GM21360 (cell line): ENCODE measurements at regions not wholly inside any gene's neighbourhood (a gene's known extent, or its start where the extent isn't known, plus 50 kb on each side); places are given as distances from the start of the nearest gene placed in this dataset.

Source experiments
- ATAC-seq: cut with Tn5 transposase; IDR thresholded peaks from one replicate; pipeline ENCODE4 v1.9.1; 2021; ENCODE audit warnings: mild to moderate bottlenecking, moderate library complexity; ENCODE audit not compliant: unreplicated experiment

DNA sequence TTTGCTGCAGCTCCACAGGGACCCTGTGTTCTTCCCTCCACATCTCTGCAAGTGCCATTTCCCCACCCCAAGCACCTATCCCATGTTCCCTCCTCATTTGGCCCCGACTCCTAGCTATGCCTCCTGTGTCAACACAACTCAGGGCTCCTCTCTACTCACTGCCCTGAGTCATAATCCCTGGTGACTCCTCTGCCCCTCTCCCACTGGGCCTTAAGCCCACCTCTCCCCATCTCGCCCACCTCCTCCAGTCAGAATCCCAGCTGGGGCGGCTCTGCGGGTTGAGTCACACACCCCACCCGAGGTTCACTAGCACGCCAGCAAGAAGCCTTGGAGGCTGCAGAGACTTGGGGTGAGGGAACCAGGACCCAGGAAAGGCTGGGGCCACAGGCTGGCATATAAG is 346.2 kb downstream of the FOXL1 start:
- ATAC-seq = no peak

DNA sequence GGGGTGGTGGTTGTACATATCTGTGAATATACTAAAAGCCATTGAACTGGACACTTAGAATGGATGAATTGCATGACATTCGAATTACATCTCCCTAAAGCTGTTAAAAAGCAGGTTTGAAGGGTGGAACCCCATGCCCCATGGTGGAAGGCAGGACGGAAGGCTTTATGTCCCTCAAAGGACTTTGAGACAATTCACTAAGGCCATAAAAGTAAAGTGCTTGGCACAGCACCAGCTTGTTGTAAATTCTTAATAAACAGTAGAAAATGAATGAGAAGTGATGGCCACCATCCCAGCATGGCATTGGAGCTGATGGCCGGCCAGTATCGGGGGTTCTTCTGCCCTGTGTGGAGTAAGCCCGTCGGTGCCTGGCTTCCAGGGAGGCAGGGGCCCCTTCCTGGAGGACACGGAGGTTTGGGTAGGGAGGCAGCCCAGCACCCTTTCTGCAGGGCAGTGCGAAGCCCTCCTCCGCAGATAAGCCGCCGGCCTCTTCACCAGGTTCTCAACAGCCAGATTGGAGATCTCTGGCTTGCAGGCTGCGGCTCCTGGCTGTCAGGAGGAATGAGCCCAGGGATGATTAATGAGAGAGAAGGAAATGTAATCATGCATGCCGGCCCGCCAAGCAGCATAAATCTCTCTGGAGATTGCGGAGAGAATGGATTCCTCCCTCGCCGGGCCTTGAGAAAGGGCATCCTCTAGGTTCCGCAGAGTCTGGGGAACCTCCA is 346.9 kb downstream of the FOXL1 start:
- no peak for ATAC-seq

DNA sequence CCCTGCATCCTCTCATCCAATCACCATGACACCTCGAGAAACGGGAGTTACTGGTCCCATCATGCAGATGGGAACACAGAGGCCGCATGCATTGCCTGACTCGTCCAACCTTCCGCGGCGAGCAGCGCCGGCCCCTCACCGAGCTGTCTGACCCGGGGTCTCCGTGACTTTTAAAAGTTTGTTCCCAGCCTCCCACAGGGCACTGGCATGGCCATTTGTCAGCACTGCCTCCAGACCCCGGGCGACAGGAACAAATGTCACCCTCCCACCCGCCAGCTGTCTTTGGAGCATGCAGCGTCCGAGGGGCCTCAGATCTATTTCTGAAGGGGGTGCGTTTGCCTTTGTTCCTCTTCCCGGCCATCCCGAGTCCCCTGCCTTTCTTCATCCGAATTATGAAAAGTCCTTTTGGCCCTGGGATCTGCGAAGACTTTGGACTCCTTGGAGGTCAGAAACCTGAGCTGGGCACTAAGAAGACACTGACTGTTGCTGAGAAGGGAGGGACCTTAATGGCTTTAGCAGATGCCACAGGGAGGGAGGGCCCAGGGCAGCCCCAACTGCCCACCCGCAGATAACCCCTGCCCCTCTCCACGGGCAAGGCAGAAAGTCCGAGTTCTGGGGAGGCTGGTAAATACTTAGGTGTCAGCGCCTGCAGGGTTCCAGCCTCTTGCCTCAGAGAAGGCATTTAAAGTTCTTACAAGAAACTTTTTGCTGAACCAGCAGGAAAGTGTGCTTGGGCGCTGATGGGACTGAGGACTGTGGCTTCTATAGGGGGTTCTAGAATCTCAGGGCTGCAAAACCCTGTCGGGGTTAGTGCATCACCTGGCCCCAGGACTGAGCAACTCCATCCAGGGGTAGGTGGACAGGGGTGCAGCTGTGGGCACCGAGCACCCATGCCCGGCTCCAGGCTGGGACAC is 348.1 kb downstream of the FOXL1 start:
- no peak for ATAC-seq

DNA sequence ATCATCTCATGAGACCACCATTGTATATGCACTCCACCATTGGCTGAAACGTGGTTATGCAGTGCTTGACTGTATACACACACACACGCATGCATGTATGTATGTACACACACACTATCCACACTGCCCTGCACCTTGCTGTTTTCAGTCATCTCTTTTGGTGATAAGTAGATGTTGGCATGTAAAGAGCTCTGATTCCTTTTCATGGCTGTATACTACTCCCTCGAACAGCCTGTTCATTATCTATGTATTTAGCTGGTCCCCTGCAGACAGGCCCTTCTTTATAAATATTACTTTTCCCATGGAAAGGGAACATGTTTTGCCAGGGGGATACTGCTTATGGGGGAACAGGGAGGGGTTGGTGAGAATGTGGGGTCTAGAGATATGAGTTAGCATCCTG is 349.4 kb downstream of the FOXL1 start:
- no peak for ATAC-seq

DNA sequence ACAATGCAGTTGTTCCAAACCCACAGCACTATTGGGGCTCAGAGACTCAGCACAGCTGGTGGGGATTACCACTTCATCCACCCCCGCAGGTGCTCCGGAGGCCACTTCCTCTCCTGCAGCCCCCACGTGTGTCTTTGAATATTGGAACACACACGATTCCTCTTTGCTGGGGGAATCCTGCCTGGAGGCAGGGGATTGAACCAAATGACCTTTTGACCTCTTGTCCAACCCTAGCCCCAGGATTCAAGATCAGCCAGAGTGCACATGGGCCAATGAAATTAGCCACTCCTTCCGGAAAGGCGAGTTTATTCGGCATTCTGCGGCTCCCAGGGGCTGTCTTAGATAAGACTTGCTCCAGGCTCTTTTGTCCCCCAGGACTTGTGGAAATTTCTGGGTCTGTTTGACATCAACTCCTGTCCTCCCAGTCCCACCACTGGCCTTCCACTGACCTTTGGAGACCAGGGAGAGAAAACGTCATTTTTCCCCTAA is 350.2 kb downstream of the FOXL1 start:
- no peak for ATAC-seq

DNA sequence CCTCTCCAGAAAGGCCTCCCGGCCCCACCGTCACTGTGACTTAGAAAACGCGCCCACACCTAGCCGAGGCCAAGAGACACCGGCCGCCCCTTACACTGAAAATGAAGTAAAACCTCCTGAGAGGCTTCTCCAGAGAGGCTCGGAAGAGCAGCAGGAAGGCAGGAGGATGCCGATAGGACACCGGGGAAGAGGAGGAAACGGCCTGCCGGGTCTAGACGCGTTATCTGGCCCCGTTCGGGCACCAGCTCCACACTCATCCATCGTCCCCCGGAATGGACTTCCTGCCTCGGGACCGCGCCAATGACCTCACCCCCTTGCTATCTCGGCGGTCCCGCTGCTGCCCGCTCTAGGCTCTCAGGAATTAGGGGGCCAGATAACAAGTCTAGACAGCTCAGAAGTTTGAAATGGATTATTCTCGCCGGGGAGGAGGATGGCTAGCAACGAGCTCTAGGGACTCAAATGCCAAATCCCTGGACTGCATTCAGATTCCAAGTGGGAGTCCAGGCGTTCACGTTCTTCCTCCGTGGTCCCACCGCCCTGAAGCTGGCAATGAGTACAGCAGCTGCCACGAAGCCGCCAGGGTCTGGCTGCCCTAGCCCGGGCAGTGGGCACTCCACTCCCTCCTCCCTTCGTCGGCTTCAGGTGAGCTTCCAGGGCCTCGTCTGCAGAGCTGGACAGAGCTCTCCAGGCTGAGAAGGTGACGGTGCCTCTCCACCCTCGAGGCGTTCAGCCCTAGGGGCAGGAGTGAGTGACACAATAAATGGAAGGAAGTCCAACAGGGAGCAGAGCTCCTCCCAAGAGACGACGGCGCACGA is 350.9 kb downstream of the FOXL1 start:
- ATAC-seq = no peak

DNA sequence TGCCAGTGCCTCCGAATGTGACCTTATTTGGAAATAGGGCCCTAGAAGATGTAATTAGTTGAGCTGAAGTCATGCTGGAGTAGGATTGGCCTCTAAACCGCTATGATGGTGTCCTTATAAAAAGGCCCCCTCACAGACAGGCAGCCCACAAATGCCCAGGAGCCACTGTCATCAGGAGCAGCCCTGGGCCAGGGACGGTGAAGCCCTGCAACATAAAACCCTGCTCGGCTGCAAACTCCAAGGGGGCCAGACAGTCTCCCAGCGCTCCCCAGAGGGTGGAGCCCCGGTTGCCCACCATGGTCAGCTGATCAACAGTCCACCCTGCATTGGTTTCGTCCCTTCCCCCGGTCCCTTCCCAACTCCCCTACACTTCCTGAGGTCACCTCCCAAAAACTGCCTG is 351.7 kb downstream of the FOXL1 start:
- no peak for ATAC-seq

DNA sequence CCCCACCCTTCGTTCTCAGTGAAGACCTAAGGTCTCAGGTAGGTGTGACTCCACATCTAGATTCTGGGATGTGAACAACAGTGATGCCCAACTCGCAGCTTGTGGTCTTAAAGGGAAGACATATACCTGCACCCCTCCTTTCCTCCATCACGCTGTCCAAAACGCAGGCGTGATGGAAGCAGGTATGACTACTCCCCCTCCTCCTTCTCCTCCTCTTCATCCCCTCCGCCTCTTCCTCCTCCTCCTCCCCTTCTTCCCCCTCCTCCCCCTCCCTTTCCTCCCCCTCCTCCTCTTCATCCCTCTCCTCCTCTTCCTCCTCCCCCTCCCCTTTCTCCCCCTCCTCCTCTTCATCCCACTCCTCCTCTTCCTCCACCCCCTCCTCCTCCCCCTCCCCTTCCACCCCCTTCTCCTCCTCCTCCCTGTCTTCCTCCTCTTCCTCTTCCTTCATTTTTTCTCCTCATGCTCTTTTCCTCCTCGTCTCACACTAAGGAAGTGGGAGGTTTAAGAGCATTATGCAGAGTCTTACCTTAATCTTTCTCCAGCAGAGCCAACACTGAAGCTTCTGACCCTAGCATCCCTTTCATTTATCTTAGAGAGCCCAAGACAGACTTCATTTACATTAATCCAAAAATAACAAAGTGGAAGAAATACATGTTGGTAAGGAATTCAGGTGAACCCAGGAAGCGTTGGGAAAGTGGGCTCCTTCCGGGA is 352.5 kb downstream of the FOXL1 start:
- no peak for ATAC-seq

DNA sequence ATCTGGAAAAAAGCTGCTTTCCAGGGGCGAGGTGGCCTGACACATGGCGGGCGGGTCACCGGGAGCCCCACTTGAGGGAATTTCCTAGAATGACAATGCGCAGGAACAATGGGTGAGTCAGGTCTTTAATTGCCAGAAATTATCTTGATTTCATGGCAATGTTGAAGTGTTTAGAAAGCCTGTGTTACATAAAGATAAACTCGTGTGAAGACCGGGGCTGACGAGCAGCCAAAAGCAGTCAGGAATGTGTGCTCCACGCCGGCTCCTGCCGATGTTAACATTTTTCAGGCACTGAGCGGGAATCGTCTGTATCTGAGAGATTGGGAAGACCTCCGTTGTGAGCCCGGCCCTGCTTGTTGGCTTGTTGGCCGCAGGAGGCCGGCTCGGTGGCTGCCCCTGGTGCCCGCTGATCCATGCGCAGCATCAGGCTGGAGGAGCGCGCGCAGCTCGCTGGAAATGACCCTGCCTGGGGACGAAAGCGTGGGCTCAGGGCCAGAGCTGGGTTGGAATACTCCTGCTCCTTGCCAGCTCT is 353.1 kb downstream of the FOXL1 start:
- ATAC-seq = no peak

DNA sequence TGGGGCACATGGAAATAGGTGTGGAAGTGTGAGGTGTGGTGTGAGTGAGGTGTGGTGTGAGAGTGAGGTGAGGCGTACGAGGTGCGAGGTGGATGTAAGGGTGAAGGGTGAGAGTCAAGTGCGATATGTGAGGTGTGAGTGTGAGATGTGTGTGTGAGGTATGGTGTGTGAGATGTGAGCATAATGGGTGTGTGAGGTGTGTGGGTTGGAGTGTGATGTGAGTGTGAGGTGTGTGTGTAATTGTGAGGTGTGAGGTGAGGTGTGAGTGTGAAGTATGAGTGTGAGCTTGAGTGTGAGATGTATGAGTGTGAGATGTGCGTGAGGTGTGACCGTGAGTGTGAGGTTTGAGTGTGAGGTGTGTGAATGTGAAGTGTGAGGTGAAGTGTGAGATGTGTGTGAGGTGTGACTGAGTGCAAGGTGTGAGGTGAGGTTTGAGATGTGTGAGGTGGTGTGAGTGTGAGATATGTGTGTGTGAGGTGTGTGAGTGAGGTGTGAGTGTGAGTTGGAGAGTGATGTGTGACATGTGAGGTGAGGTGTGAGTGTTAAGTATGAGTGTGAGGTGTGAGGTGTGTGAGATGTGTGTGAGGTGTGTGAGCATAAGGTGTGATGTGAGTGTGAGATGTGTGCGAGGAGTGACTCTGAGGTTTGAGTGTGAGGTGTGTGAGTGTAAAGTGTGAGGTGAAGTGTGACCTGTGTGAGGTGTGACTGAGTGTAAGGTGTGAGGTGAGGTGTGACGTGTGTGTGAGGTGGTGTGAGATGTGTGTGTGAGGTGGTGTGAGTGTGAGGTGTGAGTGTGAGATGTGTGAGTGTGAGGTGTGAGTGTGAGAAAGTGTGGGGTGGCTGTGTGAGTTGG is 354.0 kb downstream of the FOXL1 start:
- no peak for ATAC-seq

DNA sequence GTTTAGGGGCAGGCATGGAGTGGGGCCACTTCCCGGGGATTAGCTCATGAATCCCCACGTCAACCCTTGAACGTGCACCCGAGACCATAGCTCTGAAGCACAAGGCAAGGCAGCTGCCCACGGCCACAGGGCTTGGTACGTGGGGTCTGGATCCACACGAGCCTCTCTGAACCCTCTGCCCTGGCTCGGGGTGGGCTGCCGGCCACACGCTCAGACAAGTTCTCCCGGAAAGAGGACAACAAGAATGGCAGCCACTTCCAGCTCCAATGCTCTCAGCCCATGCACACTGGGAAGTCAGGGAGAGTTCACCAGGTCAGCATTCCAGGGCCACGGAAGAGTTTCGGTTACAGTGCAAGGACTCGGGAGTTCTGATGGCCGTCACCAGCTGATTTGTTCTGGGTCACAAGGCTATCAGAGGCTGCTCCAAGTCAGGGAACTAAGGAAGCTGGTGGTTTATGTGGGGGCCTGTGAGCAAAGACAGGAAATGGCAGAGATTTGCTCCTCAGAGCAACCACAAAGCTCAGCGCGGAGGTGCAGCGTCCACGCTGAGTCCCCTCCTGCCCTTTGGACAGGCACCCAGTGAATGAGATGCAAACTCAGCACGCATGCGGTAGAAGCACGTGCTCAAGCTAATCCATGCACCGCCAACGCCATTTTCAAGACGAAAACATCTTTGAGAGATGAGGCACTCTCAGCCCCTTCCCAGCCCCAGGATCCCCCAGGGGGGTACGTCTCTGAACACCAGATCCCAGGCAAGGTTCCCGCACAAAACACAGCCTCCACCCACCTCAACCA is 356.4 kb downstream of the FOXL1 start:
- no peak for ATAC-seq

DNA sequence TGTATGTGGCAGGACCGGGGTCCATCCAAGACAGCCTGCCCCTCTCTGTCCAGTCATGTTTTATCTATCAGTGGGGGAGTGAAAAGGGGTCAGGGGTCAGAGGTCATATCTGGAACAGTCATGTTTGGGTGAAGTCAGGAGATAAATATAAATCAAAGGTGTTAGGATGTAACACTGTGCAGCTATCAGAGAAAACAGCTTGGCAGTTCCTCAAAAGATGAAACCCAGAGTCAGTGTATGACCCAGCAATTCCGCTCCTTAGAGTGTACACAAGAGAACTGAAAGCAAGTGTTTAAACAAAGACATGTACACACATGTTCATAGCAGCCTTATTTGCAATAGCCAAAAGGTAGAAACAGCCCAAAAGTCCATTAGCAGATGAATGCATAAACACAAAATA is 361.3 kb downstream of the FOXL1 start:
- ATAC-seq = no peak

DNA sequence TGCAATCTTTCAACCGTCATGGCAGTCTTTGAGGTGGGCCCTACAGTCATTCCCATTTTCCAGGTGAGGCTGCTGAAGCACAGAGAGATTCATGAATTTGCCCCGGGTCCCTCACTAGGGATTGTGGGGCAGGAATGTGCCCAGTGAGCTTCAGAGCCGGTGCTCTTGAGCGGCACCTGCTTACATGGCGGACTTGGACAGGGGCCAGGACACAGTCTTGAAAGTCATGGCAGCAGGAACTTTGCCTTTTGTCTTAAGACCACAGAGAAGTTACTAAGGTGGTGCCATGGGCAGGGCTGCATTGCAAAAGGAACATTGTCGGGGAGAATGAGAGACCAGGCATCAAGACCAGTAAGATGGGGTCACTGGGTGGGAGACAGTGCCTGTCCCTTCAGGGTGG is 363.4 kb downstream of the FOXL1 start:
- no peak for ATAC-seq

DNA sequence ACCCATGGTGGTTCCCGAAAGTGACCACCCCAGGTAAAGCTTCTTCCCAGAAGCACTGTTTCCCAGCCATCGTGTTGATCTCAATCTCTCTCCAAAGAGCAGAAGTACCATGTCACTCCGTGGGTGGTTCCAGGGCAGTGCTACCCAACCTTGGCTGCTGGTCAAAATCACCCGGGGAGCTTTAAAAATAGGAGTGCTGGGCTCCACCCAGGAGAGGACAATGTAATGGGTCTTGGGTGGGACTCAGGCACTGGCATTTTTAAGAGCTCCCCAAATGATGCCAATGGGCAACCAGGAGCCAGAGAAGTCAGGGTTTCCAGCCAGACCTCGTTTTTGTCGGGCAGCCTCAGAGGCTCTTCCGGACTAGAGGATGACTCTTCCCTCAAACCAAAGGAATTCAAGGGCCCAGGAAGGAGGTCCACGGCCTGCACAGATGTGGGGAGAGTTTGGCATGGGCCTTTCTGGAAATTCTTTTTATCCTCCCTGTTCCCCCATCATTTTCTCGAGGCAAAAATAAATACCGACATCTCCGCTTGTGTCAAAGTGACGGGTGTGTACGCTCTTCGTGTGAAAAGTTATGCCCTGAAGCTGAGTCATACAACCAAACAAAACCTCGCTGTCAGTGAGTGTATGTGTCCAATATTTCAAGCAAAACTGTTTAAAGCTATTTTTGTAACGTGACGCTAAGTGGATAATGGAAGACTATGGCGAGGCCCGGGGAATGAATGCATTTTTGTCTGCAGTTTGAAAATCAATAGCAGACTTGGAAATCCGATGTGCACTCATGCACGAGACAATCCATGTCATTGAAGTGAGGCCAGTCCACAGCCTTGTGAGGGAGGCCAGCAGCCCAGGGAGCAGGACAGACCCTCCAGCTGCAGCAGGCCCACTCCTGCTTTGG is 364.1 kb downstream of the FOXL1 start:
- no peak for ATAC-seq

DNA sequence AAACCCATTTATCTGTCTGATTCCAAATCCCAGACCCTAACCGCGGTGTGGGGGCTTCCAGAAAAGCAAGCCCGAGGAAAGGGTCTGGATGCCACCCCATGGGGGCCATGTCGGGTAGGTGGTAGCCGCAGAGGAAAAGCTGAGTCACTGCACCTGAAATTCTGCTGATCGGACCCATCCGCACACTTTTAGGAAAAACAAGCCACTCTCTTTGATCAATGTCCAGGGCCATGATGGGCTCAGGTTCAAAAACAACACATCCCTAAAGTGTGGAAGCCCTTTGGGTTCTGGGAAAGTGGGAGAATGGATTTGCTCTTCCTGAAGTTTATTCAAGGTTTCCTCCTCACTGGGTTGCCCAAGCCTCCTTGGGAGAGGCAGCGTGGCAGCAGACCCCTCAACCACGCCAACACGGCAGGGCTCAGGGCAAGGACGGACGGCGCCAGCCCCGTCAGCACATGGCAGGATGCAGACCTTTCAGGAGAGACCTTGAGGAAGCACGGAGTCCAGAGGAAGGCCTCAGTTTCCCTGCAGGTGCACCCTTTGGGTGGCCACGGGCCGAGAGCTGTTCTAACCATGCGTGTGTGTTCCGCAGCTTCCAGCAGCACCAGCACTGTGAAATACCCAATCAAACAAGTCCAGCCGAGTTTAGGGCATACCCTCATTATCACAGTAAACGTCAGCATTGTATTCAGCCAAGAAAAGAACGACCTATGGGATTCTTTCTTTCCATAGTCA is 367.0 kb downstream of the FOXL1 start:
- ATAC-seq = no peak

DNA sequence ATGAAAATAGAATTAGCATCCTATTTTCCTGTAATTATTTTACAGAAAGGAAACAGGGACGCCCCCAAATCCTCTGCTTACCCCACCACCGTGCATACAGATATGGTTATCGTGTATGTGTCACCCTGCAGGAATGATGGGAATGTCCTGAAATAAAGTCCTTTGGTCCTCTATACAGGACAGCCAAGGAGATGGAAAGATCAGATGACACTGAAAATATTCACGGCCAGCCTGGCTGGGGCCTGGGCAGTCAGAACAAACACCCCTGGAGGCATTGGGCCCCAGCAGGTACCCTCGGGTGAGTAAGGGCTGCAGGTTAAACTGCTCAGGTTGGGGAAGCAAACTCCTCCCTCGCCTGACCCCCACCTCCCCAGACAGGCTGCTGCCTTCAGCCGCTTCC is 368.0 kb downstream of the FOXL1 start:
- ATAC-seq = no peak

DNA sequence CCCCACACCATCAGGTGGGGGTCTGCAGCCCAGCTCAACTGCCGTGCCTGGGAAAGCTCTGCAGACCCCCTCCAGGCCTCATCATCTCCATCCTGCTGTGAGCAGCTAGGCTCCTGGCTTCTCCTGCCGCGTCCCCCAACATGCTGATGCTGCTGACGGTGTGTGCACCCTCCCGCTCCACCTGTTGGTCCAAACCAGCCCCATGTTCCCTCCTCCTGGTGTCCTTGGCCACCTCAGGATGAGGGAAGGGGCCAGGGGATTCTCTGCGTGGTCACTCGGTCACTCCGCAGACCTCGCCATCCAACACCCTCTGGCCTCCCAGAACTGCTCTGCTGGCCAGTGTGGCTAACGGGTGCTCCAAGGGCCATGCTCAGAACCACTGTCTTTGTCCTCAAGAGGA is 368.6 kb downstream of the FOXL1 start:
- ATAC-seq = no peak
